ENCODE measurements at regions not wholly inside any gene's neighbourhood (a gene's known extent, or its start where the extent isn't known, plus 50 kb on each side); places are given as distances from the start of the nearest gene placed in this dataset.

- no peaks in the 10 kb centered on the region for H3K4me1 ChIP-seq (ENCODE audit: insufficient read depth, low read length)
- H3T11ph ChIP-seq (ENCODE audit: low read length) = no peak overlapping the region
- H3K4ac ChIP-seq (ENCODE audit: low read depth, low read length) = no peak overlapping the region
- H3K27me3 ChIP-seq (ENCODE audit: insufficient read depth, low read length) = no peaks in the 10 kb centered on the region
- peak overlapping the region in 1 of 3 experiments; percentile 75; a peak in 1 of 7 replicates for H3K27ac Mint-ChIP-seq
- no peak for DNase-seq
- H4K5ac ChIP-seq (ENCODE audit: insufficient read length, low read depth, low read length) = no peak overlapping the region
- H3K18ac ChIP-seq (ENCODE audit: insufficient read length, low read depth, low read length) = no peak overlapping the region
- no peaks in the 10 kb centered on the region for H3K79me1 ChIP-seq (ENCODE audit: insufficient read depth, low read depth, low read length, poor library complexity, severe bottlenecking)
- H2BK15ac ChIP-seq (ENCODE audit: low read depth, low read length) = no peak overlapping the region
- no peaks in the 10 kb centered on the region for H3K79me2 ChIP-seq (ENCODE audit: insufficient read depth, low read length)
- no peak overlapping the region for H2BK5ac ChIP-seq (ENCODE audit: insufficient read length, low read length)
- H3K4me1 Mint-ChIP-seq = peaks cover 9 to 12% of the 10 kb centered on the region in 2 experiments; a peak in 3 of 4 replicates
- H3K9me3 ChIP-seq (ENCODE audit: control insufficient read depth, low read depth, low read length) = no peaks in the 10 kb centered on the region
- no peaks in the 10 kb centered on the region for H3K23me2 ChIP-seq (ENCODE audit: insufficient read length, low read depth, low read length, poor library complexity, severe bottlenecking)
- TF ChIP-seq CTCF (conservative IDR thresholded peaks at IDR 0.05) = no peak
- no peak overlapping the region for H3K56ac ChIP-seq (ENCODE audit: insufficient read length, low read depth, low read length)
- H2BK12ac ChIP-seq (ENCODE audit: insufficient read length, low read depth, low read length) = no peak overlapping the region
- no CpG with 5 or more reads among the region's 5 CpGs for WGBS (ENCODE audit: extremely low coverage, insufficient read length, low lambda C conversion rate)
- no peak overlapping the region for H2BK20ac ChIP-seq (ENCODE audit: low read depth, low read length, poor library complexity, severe bottlenecking)
- H3K23ac ChIP-seq (ENCODE audit: insufficient read length, low read depth, low read length) = no peak overlapping the region
- no peaks in the 10 kb centered on the region for H3K9me3 Mint-ChIP-seq
- no peak overlapping the region for H4K91ac ChIP-seq (ENCODE audit: insufficient read length, low read depth, low read length)
- no peak overlapping the region for H3K4me3 Mint-ChIP-seq
- H3K4me2 ChIP-seq (ENCODE audit: insufficient read depth, insufficient read length, low read length) = no peak overlapping the region
- no peak overlapping the region for H3K14ac ChIP-seq (ENCODE audit: insufficient read depth, low read length)
- H3K36me3 Mint-ChIP-seq (ENCODE audit: insufficient read depth in 1 of 3, low read depth in 3 of 3) = no peaks in the 10 kb centered on the region; a peak in 1 of 7 replicates
- H3K27me3 Mint-ChIP-seq (ENCODE audit: low read depth) = peaks cover 3% of the 10 kb centered on the region
- no peaks in the 10 kb centered on the region for H4K20me1 ChIP-seq (ENCODE audit: control insufficient read depth, insufficient read depth, insufficient read length)
- H2BK120ac ChIP-seq (ENCODE audit: low read depth, low read length, poor library complexity, severe bottlenecking) = no peak overlapping the region
- no peak overlapping the region for H2AFZ ChIP-seq (ENCODE audit: low read length)
- no peak overlapping the region for H3K9ac ChIP-seq (ENCODE audit: extremely low read depth, insufficient read length, low read length)
- no peak overlapping the region for H4K8ac ChIP-seq (replicated peaks; ENCODE audit: insufficient read length, low read depth, low read length)
- no peak overlapping the region for H3K27ac ChIP-seq (ENCODE audit: insufficient read length, low read depth, low read length)
- H2AK5ac ChIP-seq (ENCODE audit: insufficient read length, low read length) = no peak overlapping the region
Measured at GRCh38 chr14:78073028-78073427, 97.1 kb upstream of the NRXN3 start.
